HepG2 (cell line): ENCODE measurements at regions not wholly inside any gene's neighbourhood (a gene's known extent, or its start where the extent isn't known, plus 50 kb on each side); places are given as distances from the start of the nearest gene placed in this dataset.

ENCODE experiments used
- ATAC-seq: fragments of 200-7000 bp; cut with Tn5 transposase; 3 replicates; pipeline ENCODE4 v1.9.1; 2020; ENCODE audit warnings: mild to moderate bottlenecking, moderate library complexity
- BruUV-seq: library from RNA; stranded (reverse); fragments of 400-500 nt; replicated peaks from 2 replicates; lab custom pipeline; 2021; lab: Mats Ljungman, UMichigan
- CTCF ChIA-PET: fragments of 300-600 bp; formaldehyde crosslinking; extraction: SDS; loops from one replicate; lab custom pipeline; 2021; ENCODE audit warnings: low total read pairs, inconsistent platforms, low intra/inter-chr PET ratio; lab: Yijun Ruan, JAX
- POLR2A ChIA-PET: fragments of 350-600 bp; sonication (Branson Sonifier 250); formaldehyde crosslinking; loops from one replicate; lab custom pipeline; 2020; ENCODE audit warnings: antibody characterized with exemption, inconsistent platforms; lab: Yijun Ruan, JAX
- DNase-seq: peaks from one replicate; pipeline ENCODE4 v3.0.0-alpha.2; 2015; ENCODE audit warnings: low spot score
- FAIRE-seq: peaks from 3 replicates; lab custom pipeline; 2011; peaks lifted over from hg19 to GRCh38; lab: Jason Lieb, UNC
- H2AFZ ChIP-seq: one replicate; pipeline ENCODE4 v1.6.1; 2011; ENCODE audit warnings: low read length, inconsistent platforms
- H3K27ac ChIP-seq: fragments of 300-600 bp; 3 replicates; pipeline ENCODE4 v1.8.0; 2011; ENCODE audit warnings: mixed run types, mild to moderate bottlenecking, mixed read lengths, low read length, inconsistent platforms; ENCODE audit not compliant: insufficient read depth; ENCODE audit errors: extremely low read length
- H3K27me3 ChIP-seq, 2 experiments: fragments of 200-600 bp in 1 of 2; 2 replicates in 1 of 2; 3 replicates in 1 of 2; pipeline versions ENCODE4 v1.6.0 to v1.8.0; 2011; ENCODE audit warnings: low read length in 2 of 2, mild to moderate bottlenecking in 2 of 2, moderate library complexity in 2 of 2, inconsistent platforms in 1 of 2; ENCODE audit not compliant: insufficient read depth in 2 of 2, control insufficient read depth in 1 of 2
- H3K36me3 ChIP-seq, 2 experiments: fragments of 200-600 bp in 1 of 2; replicated peaks in 1 of 2; 2 replicates in 1 of 2; 3 replicates in 1 of 2; pipeline versions ENCODE4 v1.5.1 to v1.8.0; 2011; ENCODE audit warnings: low read length in 2 of 2, inconsistent platforms in 1 of 2; ENCODE audit not compliant: insufficient read depth in 2 of 2, control insufficient read depth in 1 of 2
- H3K4me1 ChIP-seq: 2 replicates; pipeline ENCODE4 v1.5.1; 2012; ENCODE audit warnings: low read length, inconsistent platforms; ENCODE audit not compliant: insufficient read depth
- H3K4me2 ChIP-seq: 2 replicates; pipeline ENCODE4 v1.6.0; 2011; ENCODE audit warnings: low read depth, low read length, inconsistent platforms
- H3K4me3 ChIP-seq, 3 experiments: fragments of 200-600 bp in 1 of 3; sonication (generic), shearing (Covaris generic) in 1 of 3; replicated peaks in 1 of 3; 2 replicates each; pipeline ENCODE4 v1.5.1; 2011 to 2016; ENCODE audit warnings: low read length in 3 of 3, inconsistent platforms in 2 of 3, low read depth in 2 of 3, mild to moderate bottlenecking in 2 of 3, control low read depth in 1 of 3, mixed read lengths in 1 of 3; ENCODE audit not compliant: insufficient read depth in 1 of 3
- H3K79me2 ChIP-seq: one replicate; pipeline ENCODE4 v1.6.1; 2011; ENCODE audit warnings: low read length, inconsistent platforms; ENCODE audit not compliant: insufficient read depth
- H3K9ac ChIP-seq: 2 replicates; pipeline ENCODE4 v1.6.0; 2011; ENCODE audit warnings: mild to moderate bottlenecking, low read depth, low read length, inconsistent platforms; ENCODE audit not compliant: insufficient read depth
- H3K9me3 ChIP-seq: 2 replicates; pipeline ENCODE4 v1.5.1; 2012; ENCODE audit warnings: mild to moderate bottlenecking, low read length
- H4K20me1 ChIP-seq: 2 replicates; pipeline ENCODE4 v1.6.0; 2011; ENCODE audit warnings: inconsistent platforms, mild to moderate bottlenecking, low read length, moderate library complexity; ENCODE audit not compliant: insufficient read depth
- ELF3 ChIP-seq: IDR thresholded peaks from 2 replicates; pipeline ENCODE4 v1.6.1; 2016; ENCODE audit warnings: missing genetic modification reagents, missing compliant biosample characterization
- MZF1 ChIP-seq: sonication (generic); formaldehyde crosslinking; IDR thresholded peaks from 2 replicates; pipeline ENCODE4 v1.8.1; 2023; ENCODE audit warnings: mild to moderate bottlenecking, missing genetic modification reagents, borderline replicate concordance
- PRPF4 ChIP-seq: fragments of 200-400 bp; formaldehyde crosslinking; IDR thresholded peaks from 2 replicates; pipeline ENCODE4 v1.6.1; 2016; ENCODE audit warnings: low read length, low read depth; ENCODE audit not compliant: poor library complexity, severe bottlenecking
- SAFB2 ChIP-seq: sonication (generic); formaldehyde crosslinking; IDR thresholded peaks from 2 replicates; pipeline ENCODE4 v1.5.1; 2020; ENCODE audit warnings: missing genetic modification reagents, low read depth, mild to moderate bottlenecking, borderline replicate concordance
- SYNCRIP ChIP-seq: fragments of 200-400 bp; formaldehyde crosslinking; IDR thresholded peaks from 2 replicates; pipeline ENCODE4 v1.6.1; 2018; ENCODE audit warnings: mild to moderate bottlenecking, low read depth, low read length; ENCODE audit not compliant: insufficient read depth
- ZNF331 ChIP-seq: sonication (generic); formaldehyde crosslinking; IDR thresholded peaks from 2 replicates; pipeline ENCODE4 v1.4.0; 2020; ENCODE audit warnings: missing genetic modification reagents
- ZNF800 ChIP-seq: sonication (generic); formaldehyde crosslinking; IDR thresholded peaks from 2 replicates; pipeline ENCODE4 v1.4.0; 2020; ENCODE audit warnings: missing genetic modification reagents
- WGBS: methylation state at CpG from one replicate; pipeline ENCODE4 v1.1.6; 2017; ENCODE audit warnings: low lambda C conversion rate; 5-methylcytosine and 5-hydroxymethylcytosine counted together
- in situ Hi-C: cut with HindIII; loops from 2 replicates; pipeline ENCODE4 v1.10.0; 2017; ENCODE audit warnings: low pct_unique_long_range_greater_than_20kb; ENCODE audit not compliant: extremely low pct_ligation_motif_present
- intact Hi-C: fragments of 100-400 bp; cut with micrococcal nuclease; formaldehyde crosslinking; loops from one replicate; pipeline ENCODE4 v1.10.0; 2022; ENCODE audit not compliant: unreplicated experiment

GRCh38 chr2:147348931-147349555, 495.8 kb upstream of the ACVR2A start:
- FAIRE-seq (no peak), DNase-seq (no peak)
- H3K27ac ChIP-seq: no peak overlapping the region
- H3K4me3 ChIP-seq: no peak overlapping the region
- no peak overlapping the region for H2AFZ ChIP-seq
- no peaks in the 10 kb centered on the region; the same call in 1 of the 2 replicates for H3K9me3 ChIP-seq
- POLR2A ChIA-PET: no interaction called here
- intact Hi-C loops: no loop called here
- TF ChIP-seq ELF3 (CRISPR knock-in tag) (no peak), MZF1 (CRISPR knock-in tag) (no peak), SYNCRIP (no peak), PRPF4 (no peak), ZNF800 (CRISPR knock-in tag) (no peak), ZNF331 (no peak), SAFB2 (CRISPR knock-in tag) (no peak)
- TF ChIP-seq, all 625 proteins: peak for 0
- no peaks in the 10 kb centered on the region for H3K4me1 ChIP-seq
- no peaks in the 10 kb centered on the region for H4K20me1 ChIP-seq
- no peaks in the 10 kb centered on the region for H3K36me3 ChIP-seq
- no peak overlapping the region for H3K4me2 ChIP-seq
- CTCF ChIA-PET: no interaction called here
- in situ Hi-C loops: no loop called here
- ATAC-seq: no peak
- BruUV-seq: no TSS peak
- WGBS: 43% methylated on average over 4 of the region's 4 CpGs
- H3K9ac ChIP-seq: no peak overlapping the region
- no peaks in the 10 kb centered on the region for H3K27me3 ChIP-seq
- no peaks in the 10 kb centered on the region for H3K79me2 ChIP-seq
